Cerebellar cortex (tissue), 1 donor: ENCODE measurements at regions not wholly inside any gene's neighbourhood (a gene's known extent, or its start where the extent isn't known, plus 50 kb on each side); places are given as distances from the start of the nearest gene placed in this dataset.
"Not testable (repeated sequence)": the region's sequence is repeated elsewhere in the genome, so short reads cannot be mapped to it uniquely, and the experiment has no call there.

Experiments
- DNase-seq: peaks from one replicate; pipeline ENCODE4 v3.0.0-alpha.2; 2015; ENCODE audit warnings: low spot score

DNA sequence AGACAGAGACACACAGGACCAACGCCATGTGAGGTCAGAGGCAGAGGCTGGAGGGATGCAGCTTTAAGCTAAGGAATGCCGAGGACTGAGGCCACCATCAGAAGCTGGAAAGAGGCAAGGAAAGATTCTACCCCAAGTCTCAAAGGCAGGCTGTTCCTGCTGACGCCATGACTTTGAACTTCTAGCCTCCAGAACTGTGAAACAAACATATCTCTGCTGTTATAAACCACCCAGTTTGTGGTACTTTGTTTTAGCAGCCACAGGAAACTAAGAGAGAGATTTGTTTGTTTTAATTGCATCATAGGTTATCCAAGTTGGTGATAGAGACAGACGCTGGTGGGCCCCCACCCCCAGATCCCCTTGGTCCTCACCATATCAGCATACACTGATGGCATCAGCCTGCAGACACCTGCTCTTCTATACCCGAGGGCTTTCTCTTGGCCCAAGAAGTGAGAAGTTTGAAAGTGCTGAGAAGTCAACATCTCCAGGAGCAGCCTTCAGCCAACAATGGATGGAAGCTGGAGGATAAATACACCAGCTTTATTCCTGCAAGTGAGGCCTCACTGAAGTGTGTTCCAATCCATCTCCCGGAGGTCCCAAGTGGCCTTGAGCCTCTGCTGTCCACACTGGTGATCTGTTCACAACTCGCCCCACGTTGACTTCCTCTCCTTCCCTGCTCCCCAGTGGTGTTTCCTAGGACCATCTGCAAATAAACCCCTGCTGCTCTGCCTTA, 154.7 kb downstream of the BTBD3 start:
- no peak for DNase-seq

DNA sequence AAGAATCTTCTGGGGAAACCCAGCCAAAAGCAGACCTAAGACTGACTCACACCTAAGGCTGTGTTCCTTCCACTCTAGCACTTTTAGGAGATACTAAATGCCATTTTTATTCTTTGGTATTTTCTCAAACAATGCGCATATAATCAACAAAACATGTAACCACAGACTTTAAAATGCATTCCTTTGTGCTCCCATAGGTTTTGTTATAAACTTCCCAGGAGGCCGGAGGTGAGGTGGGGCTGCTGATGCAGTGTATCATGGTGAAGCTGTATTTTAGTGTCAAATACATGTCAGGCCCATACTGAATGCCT, 155.2 kb downstream of the BTBD3 start:
- DNase-seq, result no peak

DNA sequence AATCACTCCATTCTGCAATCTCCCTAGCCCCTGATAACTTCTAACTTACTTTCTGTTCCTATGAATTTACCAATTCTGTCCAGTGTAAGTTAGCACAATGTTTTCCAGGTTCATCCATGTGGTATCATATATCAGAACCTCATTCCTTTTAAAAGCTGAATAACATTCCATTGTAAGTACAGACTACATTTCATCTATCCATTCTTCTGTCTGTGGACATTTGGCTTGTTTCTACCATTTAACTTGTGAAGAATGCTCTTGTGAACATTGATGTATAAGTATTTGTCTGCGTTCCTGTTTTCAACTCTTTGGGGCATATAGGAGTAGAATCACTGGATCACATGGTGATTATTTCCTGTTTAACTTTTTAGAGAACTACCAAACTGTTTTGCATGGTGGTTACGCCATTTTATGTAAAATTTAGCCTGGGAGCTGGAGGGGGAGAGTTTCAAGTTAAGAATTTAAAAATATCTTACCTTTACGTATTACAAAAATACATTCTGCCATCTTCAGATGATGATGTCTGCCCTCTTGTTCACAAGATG, 156.5 kb downstream of the BTBD3 start:
- no peak for DNase-seq

DNA sequence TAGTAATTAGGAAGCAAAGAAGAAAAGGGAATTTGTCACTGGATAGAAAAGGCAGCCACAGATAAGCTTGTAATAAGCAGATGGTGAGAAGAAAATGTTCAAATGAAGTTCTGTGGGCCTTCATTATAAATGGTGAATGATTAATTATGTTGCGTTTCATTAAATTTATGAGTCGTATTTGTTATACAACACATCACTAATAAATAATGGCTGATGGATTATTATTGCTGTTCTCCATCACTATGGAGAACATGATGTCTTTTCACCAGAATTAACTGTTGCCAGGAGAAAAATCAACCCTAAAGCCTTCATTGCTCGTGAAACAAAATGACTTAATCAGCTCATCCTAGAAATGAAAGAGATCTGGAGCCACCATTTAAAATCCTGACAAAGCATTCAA, 158.5 kb downstream of the BTBD3 start:
- no peak for DNase-seq

DNA sequence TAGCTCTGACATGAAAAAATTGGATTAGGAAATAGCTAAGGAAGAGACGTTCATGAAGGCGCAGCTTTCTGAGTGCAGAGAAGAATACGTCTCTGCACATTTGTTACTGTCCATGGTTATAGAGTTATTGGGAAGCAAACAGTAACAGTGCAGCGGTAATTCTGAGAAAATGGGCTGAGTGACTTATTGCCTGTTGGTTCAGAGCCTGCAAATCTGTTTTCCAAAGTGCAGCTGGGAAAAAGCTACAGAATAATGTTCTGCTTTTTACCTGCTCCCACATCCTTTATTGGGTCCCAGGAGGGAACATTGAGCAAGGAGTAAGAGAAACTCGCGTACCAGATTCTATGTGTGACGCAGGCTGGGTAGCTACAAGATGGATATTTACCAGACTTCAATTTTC, 160.2 kb downstream of the BTBD3 start:
- no peak for DNase-seq

DNA sequence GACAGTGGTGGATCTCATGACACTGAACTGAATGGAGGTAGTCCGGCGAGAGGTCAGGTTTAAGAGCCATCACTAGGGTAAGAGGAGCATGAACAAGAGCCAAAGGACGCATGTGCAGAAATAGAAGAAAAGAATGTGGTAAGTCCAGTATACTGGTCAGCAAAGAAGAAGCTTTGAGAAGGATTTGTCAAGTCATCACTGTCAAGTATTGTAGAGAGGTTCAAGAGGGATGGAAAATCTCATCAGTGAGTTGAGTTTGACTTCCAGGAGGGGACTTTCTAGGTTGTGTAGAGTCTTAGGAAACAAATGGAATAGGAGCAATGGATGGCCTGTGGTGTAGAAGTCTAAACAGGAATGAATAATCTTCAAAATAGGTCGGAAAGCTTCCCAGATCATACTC, 161.8 kb downstream of the BTBD3 start:
- DNase-seq, result no peak

DNA sequence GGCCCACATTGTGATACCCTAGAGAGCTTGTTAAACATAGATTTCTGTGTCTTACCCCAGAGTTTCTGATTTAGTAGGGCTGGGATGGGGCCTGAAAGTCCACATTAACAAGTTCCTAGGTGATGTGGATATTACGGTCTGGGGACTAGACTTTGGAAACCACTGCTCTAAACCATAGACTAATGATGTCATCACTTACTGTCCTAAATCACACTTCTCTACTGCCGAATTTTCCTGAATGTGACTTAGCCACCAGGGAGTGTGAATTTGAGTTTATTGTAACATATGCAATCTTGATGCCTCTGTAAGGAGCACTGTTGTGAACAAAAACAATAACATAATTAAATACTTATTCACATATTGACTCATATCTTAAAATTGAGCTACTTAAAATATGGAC, 165.6 kb downstream of the BTBD3 start:
- no peak for DNase-seq

DNA sequence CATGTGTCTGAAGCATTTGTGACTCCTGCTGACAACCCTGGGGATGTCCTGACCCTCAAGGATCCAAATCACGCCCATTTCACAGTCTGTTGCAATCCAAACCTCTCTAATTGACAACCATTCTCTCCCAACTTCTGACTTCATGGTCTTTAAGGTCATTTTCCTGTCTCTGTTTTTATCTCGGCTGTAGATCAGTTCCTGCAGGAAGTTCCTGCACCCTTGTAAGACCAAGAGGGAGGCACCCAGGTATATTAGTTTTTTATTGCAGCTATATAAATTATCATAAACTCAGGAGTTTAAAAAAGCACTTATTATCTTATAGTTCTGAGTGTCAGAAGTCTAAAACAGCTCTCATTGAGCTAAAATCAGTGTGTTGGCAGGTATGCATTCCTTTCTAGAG, 166.8 kb downstream of the BTBD3 start:
- no peak for DNase-seq

DNA sequence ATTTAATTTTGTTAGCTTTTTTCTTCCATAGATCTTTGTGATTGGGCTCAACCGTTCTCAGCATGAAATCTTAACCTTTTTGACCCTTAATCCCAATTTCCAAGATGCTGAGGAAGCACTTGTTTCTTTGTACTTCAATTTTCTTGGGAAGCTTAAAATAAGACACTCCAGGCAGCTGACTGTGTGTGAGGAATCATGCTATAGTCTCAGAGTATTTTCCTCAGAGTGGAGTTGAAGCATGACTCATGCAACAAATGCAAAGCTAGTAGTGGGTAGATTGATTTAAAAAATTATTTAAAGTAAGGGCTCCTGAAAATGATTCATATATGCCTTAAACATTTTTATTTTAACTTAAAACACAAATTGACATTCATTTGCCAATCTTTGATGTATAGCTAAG, 168.7 kb downstream of the BTBD3 start:
- no peak for DNase-seq

DNA sequence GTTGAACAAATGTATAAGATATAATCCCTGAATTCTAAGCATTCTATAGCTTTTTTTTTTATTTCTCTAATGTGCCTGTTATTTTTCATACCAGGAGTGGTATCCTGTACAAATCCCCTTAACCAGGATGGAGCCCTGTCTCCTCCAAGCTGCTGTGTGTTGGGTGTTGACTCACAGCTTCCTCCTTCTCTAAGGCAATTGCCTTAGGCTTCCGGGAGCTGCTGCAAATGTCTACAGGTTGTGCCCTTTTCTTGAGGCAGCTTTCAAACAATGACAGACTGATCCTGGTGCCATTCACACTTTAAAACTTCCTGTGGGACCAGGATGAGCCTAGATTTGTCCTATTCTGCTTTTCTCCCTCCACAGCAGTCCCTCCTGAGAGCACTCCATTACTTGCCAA, 173.2 kb downstream of the BTBD3 start:
- no peak for DNase-seq

DNA sequence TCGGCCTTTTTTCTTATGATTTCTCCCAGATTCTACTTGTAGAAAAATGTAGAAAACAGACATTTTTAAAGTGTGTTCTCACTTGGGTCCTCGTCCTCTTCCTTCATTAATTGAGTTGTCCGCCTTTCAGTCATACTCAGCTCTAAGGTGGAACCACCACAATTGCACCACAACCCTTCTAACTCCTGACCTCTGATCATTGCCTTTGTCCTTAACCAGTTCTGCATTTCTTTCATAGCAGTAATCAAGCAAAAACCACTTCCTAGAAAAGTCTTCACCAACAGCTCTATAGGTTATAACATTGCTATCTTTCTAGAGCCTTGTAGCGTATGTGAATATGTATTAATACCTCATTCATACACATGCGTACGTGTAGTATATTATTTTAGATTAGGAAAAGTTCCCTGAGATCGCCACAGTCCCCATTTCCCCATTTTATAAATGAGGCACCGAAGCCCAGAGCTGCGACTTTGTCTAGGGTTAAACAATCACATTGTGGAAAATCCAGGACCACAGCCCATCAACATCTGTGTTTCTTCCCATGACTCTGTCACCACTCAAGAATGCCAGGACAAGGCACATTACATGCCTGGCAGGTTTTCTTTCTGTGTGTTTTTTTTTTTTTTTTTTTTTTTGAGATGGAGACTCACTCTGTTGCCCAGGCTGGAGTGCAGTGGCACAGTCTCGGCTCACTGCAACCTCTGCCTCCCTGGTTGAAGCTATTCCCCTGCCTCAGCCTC, 175.5 kb downstream of the BTBD3 start:
- no peak for DNase-seq

DNA sequence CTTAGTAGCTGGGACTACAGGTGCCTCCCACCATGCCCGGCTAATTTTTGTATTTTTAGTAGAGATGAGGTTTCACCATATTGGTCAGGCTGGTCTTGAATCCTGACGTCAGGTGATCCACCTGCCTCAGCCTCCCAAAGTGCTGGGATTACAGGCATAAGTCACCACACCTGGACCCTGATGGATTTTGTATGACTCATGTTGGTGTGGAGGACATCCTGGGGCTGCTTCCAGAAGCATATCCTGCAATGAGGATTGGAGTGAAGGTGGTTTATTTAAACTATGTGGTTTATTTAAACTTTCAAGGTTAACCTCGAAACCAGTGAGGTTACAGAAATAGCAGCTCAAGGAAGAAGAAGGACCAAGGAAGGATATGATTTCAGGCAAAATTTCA, 176.1 kb downstream of the BTBD3 start:
- not testable (repeated sequence) for DNase-seq

DNA sequence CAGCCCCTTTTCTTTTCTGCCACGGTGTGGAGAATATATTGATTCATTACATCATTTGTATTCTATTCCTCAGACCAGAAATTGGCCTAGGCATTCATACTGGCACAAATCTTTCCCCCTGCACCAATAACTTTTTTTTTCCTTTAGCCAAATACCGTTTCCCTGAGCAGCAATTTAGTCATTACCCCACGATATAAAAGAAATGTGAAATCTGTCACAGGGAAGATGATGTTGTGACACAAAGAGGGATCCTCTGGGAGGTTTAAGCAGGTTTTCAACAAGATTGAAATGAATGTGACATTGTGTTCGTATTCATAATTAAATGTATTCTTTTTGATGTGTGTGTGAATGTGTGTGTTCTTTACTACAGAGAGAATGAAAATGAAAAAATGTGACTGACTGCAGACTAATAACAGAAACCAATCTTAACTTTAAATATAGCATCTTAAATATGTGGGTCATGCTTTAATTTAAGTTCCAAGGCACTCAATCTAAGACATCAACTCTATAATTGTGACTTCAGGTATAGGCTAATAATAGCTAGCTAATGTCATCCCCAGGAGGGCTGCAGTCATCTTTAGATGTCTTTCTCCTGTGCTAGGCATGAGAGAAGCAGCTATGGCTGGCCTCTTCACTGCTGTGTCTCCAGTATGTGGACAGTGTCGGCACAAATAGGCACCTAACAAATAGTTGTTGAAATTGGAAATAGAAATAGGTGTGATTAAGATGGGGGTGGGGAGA, 177.7 kb downstream of the BTBD3 start:
- no peak for DNase-seq

DNA sequence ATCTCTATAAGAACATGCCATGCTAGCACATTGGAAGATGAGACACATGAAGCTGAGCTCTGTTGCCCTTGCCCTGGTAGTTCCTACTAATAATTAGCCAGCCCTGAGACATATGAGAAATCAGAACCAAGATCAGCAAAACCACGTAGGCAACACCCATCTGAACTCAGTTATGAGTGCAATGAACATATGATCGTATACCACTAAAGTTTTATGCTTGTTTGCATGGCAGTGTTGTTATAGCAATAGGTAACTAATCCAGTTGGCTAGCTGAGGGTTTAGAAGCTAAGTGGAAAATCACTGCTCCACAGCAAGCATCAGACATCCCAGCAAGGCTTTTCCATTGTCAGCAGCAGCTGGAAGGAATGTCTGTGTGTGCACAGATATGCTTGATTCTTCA, 180.7 kb downstream of the BTBD3 start:
- DNase-seq, result no peak

DNA sequence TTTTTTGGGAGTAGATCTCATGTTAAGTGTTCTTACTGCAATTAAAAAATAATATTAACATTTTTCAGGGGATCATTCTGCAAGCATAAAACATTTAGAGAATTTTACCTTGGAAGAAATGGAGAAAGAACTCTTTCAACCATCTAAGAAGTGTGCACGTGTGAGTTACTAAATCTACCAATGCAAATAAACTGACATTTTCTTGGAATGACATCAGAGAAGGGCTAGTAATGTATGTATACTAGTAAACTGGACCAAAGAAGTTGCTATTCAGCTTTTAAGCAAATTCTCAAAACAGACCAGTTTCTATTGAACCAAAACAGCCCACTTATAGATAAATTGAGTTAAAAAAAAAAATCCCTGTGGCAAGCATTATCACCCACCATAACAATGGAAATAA, 191.2 kb downstream of the BTBD3 start:
- DNase-seq, result no peak

DNA sequence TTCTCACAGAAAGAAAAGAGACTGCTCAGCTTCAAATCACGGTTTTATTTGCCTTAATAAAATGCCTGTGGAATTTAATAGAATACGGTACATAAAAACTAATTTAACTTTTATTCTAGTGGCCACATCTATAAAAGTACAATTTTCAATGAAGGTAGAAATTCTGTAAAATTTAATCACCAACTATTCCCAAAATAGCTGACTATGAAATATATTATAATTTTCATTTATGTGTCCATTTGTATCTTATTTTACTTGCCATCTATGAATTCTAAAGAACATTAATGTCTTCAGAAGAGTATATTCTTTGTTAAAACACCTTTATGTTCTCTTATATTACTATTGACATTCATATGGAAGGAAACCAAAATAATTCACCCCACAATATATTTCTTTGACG, 192.6 kb downstream of the BTBD3 start:
- DNase-seq, result no peak

DNA sequence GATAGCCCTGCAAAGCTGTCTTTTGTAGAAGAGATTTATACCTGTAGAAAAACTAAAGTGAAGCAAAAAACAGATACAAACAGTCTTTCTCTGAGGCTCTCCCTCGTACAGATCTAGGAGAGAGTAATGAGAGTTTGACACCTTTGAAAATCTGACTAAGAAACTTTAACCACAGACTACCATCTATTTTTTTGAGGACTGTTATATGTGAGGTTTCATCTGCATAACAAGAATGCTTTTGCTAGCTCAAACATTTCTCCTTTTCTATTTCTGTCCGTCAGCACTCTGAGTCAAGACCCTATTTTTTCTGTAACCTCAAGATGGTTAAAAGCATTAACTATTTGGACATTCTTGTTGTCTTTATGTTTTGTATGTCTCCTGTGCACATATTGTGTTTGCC, 193.0 kb downstream of the BTBD3 start:
- no peak for DNase-seq

DNA sequence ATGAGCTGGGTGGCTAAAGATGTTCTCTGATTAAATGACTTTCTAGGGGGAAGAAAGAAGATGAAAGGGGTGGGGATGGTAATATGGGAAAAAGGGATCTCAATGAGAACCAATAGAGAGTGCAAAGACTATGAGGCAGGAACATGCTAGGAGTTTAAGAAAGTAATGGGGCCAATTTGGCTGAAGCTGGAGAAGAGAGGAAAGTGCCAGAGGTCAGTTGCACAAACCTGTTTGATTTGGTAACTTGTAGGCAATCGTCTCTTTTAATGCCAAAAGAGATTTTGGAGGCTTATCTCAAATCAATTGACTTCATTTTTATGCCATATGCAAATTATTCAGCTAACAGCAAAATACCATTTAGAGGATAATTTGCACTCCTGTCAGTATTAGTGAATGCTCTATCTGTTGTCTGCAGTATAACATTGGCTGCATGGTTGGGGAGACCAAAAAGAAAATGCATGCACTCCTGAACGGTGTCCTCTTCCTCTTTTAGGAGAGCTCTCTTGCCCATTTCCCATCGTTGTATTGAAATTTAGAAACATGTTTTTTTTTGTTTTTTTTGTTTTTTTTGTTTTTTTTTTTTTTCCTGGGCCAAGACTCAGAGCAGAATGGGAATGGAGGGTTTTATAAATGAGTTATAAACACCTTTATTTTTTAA, 193.9 kb downstream of the BTBD3 start:
- DNase-seq, result no peak

DNA sequence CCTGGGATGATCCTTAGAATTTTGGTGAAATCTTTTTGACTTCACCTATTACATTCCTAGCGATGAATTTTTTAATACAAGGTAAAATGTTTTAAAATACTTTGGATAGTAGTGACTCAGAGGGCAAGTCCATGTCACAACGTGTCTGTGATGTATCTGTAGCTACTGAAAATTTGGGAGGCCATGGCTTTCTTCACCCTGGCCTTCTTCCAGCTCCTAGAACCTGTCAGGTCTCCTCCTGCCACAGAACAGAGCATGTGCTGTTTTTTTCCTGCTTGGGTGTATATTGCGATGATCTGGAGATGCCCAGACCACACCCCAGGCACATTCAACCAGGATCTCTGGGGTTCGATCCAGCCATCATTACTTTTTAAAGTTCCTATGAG, 194.4 kb downstream of the BTBD3 start:
- DNase-seq, result no peak

DNA sequence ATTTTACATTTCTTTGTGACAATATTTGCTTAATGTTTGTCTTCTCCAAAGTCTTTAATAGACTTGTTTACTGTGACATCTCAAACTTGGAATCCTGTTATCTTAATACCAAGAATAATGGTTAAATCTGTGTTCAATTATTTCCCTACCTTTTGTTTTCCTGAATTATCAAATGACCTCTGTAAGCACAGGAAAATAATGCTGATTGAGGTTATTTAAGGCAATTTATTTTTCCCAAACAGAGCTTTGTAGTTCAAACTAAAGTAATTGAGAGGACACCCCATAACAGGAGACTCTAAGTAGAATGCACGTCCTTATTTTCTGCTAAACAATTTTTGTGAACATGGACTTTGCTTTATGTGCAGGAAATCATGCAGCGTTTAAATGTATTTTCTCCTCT, 195.0 kb downstream of the BTBD3 start:
- DNase-seq, result no peak

DNA sequence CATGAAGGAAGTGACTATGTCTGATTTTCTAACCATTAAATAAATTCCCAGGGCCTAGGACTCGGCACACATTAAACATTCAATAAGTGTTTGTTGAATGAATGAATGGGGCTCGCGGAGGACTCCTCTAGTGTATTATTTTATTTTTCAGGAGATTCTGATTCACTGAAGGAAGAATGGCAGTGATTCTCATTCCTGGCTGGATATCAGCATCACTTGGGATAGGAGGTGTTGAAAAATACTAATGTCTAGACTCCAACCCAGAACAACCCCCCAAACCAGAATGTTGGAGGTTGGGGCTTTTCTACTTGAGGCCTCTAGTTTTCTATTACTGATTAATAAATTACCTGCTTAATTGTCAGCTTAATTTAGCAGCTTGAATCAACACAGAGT, 195.4 kb downstream of the BTBD3 start:
- DNase-seq, result no peak
